ENCODE measurements at regions not wholly inside any gene's neighbourhood (a gene's known extent, or its start where the extent isn't known, plus 50 kb on each side); places are given as distances from the start of the nearest gene placed in this dataset.
"Not testable (repeated sequence)": the region's sequence is repeated elsewhere in the genome, so short reads cannot be mapped to it uniquely, and the experiment has no call there.

DNA sequence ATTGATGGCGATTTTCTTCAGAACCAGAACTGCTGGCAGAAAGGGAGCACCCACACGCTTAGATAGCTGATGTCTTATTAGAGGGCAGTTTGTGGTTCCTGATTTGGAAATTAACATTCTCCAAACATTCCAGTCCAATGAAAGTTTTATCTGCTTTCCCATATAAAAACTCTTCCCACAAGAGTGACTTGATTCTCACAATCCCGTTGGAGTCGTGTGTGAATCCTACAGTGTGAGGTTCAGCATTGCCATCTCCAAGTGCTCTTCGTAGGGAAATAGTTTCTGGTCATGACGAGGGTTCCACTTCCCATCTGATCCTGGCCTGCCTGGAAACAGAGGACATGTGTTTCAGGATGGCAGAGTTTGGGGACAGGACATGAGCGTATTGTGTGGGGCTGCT lies 105.4 kb upstream of the CCZ1B start:
- not testable (repeated sequence) for H3K4me1 Mint-ChIP-seq, H3K27me3 Mint-ChIP-seq, H3K27ac Mint-ChIP-seq, H3K4me3 Mint-ChIP-seq, H3K36me3 Mint-ChIP-seq, H3K9me3 Mint-ChIP-seq

GRCh38 chr7:6933954-6934632 lies 108.0 kb upstream of the CCZ1B start:
- H3K4me1 Mint-ChIP-seq, H3K36me3 Mint-ChIP-seq, H3K27ac Mint-ChIP-seq, H3K4me3 Mint-ChIP-seq, H3K27me3 Mint-ChIP-seq, H3K9me3 Mint-ChIP-seq: not testable (repeated sequence)

GRCh38 chr7:6934981-6935380 lies 108.9 kb upstream of the CCZ1B start:
- no peak overlapping the region for H3K4me3 Mint-ChIP-seq
- H3K4me1 Mint-ChIP-seq = peaks cover 8% of the 10 kb centered on the region
- H3K27me3 Mint-ChIP-seq = no peaks in the 10 kb centered on the region
- H3K9me3 Mint-ChIP-seq = no peaks in the 10 kb centered on the region
- H3K36me3 Mint-ChIP-seq = no peaks in the 10 kb centered on the region
- H3K27ac Mint-ChIP-seq = no peak overlapping the region

- H3K4me1 Mint-ChIP-seq, H3K4me3 Mint-ChIP-seq, H3K36me3 Mint-ChIP-seq, H3K27ac Mint-ChIP-seq, H3K27me3 Mint-ChIP-seq, H3K9me3 Mint-ChIP-seq: not testable (repeated sequence)
These were observed 110.6 kb upstream of the CCZ1B start for GRCh38 chr7:6936626-6937025.

- not testable (repeated sequence) for H3K9me3 Mint-ChIP-seq, H3K27me3 Mint-ChIP-seq, H3K36me3 Mint-ChIP-seq, H3K4me3 Mint-ChIP-seq, H3K4me1 Mint-ChIP-seq, H3K27ac Mint-ChIP-seq
These were observed 111.7 kb upstream of the CCZ1B start for GRCh38 chr7:6937746-6938145.

GRCh38 chr7:6938284-6938683 lies 112.2 kb upstream of the CCZ1B start:
- H3K36me3 Mint-ChIP-seq = not testable (repeated sequence)

GRCh38 chr7:6939126-6939525 lies 113.1 kb upstream of the CCZ1B start:
- H3K4me3 Mint-ChIP-seq, H3K36me3 Mint-ChIP-seq, H3K4me1 Mint-ChIP-seq, H3K9me3 Mint-ChIP-seq, H3K27me3 Mint-ChIP-seq, H3K27ac Mint-ChIP-seq: not testable (repeated sequence)

More at GRCh38 chr7:6938284-6938683, 112.2 kb upstream of the CCZ1B start:
- not testable (repeated sequence) for H3K4me3 Mint-ChIP-seq, H3K9me3 Mint-ChIP-seq, H3K27me3 Mint-ChIP-seq, H3K4me1 Mint-ChIP-seq, H3K27ac Mint-ChIP-seq

- H3K4me3 Mint-ChIP-seq, H3K27ac Mint-ChIP-seq, H3K4me1 Mint-ChIP-seq, H3K36me3 Mint-ChIP-seq, H3K9me3 Mint-ChIP-seq, H3K27me3 Mint-ChIP-seq: not testable (repeated sequence)
These were observed 113.8 kb upstream of the CCZ1B start for GRCh38 chr7:6939896-6940295.

DNA sequence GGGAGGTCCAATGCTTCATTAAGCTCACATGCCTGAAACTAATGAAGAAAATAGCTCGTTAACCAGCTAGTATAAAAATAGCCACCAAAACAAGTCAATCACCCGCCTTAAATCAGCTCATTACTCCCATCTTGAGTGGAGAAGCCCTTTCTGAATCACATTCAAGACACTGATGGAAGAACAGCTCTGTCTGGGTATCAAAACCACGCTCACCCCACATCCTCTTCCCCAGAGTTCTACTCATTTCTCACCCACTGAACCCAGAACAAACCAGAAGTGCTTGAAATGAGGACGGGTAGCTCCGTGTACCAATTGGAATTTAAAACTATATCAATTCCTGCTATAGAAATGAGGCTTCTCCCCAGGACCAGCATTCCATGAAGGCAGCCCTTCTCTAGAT lies 120.8 kb upstream of the CCZ1B start:
- H3K4me3 Mint-ChIP-seq, H3K36me3 Mint-ChIP-seq, H3K27me3 Mint-ChIP-seq, H3K4me1 Mint-ChIP-seq, H3K9me3 Mint-ChIP-seq, H3K27ac Mint-ChIP-seq: not testable (repeated sequence)

DNA sequence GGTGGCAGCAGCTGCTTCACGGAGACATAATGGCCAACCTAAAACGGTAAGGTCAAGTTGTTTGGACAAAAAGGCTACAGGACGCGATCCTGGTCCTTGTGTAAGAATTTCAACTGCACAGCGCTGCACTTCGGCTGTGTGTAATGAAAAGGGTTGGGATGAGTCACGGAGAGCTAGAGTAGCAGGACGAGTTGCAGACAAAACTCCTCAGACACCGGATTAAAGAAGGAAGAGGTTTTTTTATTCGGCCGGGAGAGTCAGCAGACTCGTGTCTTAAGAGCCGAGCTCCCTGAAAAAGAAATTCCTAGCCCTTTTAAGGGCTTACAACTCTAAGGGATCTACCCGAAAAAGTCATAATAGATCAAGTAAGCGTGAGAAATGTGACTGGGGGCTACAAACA lies 124.2 kb upstream of the CCZ1B start:
- not testable (repeated sequence) for H3K4me1 Mint-ChIP-seq

GRCh38 chr7:6951553-6951952 lies 125.5 kb upstream of the CCZ1B start:
- H3K4me1 Mint-ChIP-seq, H3K27me3 Mint-ChIP-seq, H3K9me3 Mint-ChIP-seq, H3K4me3 Mint-ChIP-seq, H3K36me3 Mint-ChIP-seq, H3K27ac Mint-ChIP-seq: not testable (repeated sequence)

More for the DNA sequence above, 124.2 kb upstream of the CCZ1B start:
- H3K9me3 Mint-ChIP-seq, H3K4me3 Mint-ChIP-seq, H3K27ac Mint-ChIP-seq, H3K36me3 Mint-ChIP-seq, H3K27me3 Mint-ChIP-seq: not testable (repeated sequence)

GRCh38 chr7:6953138-6953797 lies 127.2 kb upstream of the CCZ1B start:
- H3K36me3 Mint-ChIP-seq, H3K9me3 Mint-ChIP-seq, H3K27me3 Mint-ChIP-seq, H3K4me3 Mint-ChIP-seq, H3K27ac Mint-ChIP-seq, H3K4me1 Mint-ChIP-seq: not testable (repeated sequence)

DNA sequence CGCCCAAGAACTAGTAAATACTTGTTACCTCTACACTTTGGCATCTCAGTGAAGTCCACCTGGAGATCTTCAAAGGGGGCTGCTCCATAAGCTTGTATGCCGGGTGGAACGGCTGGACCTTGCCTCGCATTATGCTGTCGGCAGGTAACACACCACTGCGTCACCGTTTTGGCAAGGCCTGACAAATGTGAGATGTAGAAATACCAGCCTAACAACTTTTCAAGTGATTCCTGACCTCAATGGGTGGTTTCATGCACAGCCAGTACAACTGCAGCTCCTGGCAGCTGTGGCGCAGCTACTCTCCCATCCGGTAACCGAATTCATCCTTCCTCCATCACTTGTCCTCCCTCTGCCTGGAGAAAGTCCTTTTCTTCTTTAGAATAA lies 127.7 kb upstream of the CCZ1B start:
- H3K27ac Mint-ChIP-seq, H3K4me1 Mint-ChIP-seq, H3K36me3 Mint-ChIP-seq, H3K27me3 Mint-ChIP-seq, H3K4me3 Mint-ChIP-seq, H3K9me3 Mint-ChIP-seq: not testable (repeated sequence)

DNA sequence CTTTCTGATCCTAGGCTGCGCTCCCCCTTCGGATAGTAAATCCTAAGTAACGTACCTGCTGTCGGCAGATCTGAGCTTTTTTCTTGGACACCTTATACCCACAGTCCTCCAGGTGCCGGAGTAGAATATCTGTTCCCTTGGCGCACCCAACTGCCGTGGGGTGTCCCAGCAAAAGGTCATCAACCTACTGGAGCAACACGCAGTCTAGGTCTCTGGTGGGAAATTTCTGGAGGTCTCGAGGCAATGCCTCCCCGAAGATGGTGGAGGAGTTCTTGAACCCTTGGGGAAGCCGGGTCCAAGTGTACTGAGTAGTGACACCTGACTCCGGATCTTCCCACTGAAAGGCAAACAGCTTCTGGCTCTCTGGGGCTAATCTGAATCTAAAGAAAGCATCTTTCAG lies 129.3 kb upstream of the CCZ1B start:
- H3K4me1 Mint-ChIP-seq, H3K4me3 Mint-ChIP-seq, H3K27ac Mint-ChIP-seq, H3K27me3 Mint-ChIP-seq, H3K9me3 Mint-ChIP-seq, H3K36me3 Mint-ChIP-seq: not testable (repeated sequence)

DNA sequence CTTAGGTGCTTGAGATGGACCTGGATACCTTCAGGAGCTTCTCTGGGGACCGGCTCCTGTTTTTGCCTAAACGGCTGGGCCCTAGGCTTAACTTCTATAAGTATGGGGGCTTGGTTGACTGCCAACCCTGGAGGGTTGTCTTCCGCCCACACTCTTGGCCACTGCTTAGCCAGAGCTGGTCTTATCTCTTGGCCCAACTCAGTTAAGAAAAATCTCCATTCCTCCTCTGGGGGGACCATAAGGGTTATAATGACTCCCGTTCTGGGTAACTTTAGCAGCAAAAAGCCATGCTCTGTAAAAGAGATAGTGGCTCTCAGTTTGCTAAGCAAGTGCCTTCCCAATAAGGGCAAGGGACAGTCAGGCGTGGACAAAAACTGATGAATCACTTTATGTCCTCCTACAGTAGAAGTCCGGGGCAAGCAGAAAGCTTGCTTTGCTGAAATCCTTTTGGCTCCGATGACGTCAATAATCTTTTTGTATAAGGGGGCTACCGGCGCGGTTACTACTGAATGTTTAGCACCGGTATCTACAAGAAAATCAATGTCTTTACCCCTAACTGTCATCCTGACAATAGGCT lies 130.0 kb upstream of the CCZ1B start:
- not testable (repeated sequence) for H3K4me1 Mint-ChIP-seq, H3K9me3 Mint-ChIP-seq, H3K27ac Mint-ChIP-seq, H3K36me3 Mint-ChIP-seq, H3K27me3 Mint-ChIP-seq, H3K4me3 Mint-ChIP-seq

GRCh38 chr7:6958371-6958770 lies 132.3 kb upstream of the CCZ1B start:
- not testable (repeated sequence) for H3K36me3 Mint-ChIP-seq, H3K27ac Mint-ChIP-seq, H3K9me3 Mint-ChIP-seq, H3K4me3 Mint-ChIP-seq, H3K4me1 Mint-ChIP-seq, H3K27me3 Mint-ChIP-seq

DNA sequence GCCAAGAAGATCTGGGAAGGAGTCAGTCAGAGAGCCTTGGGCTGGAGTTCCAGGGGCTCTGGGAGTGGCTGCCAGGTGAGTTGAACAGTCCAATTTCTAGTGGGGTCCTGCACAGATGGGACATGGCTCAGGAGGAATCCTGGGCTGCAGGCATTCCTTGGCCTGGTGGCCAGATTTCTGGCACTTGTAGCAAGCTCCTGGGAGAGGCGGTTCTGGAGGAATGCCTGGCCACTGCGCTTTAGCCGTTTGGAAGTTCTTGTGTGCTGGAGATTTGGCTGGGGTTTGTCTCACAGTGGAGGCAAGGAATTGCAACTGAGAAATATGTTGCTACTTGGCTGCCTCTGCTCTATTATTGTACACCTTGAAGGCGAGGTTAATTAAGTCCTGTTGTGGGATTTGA lies 133.9 kb upstream of the CCZ1B start:
- not testable (repeated sequence) for H3K36me3 Mint-ChIP-seq, H3K27ac Mint-ChIP-seq, H3K4me3 Mint-ChIP-seq, H3K27me3 Mint-ChIP-seq, H3K4me1 Mint-ChIP-seq, H3K9me3 Mint-ChIP-seq

Measured in activated naive CD4-positive, alpha-beta T cell treated with anti-CD3 and anti-CD28 coated beads, Interleukin-2, amount 50 U/mL, for 24 hours (primary cell).